Neural crest cell (in vitro differentiated cells): ENCODE measurements at regions not wholly inside any gene's neighbourhood (a gene's known extent, or its start where the extent isn't known, plus 50 kb on each side); places are given as distances from the start of the nearest gene placed in this dataset.

Experiments used
- DNase-seq: peaks from one replicate; pipeline ENCODE4 v3.0.0; 2021; ENCODE audit warnings: low read depth, mixed read lengths, low spot score
- H3K27ac Mint-ChIP-seq: one replicate; pipeline ENCODE4 v1.8.0; 2021; ENCODE audit warnings: mild to moderate bottlenecking, mixed read lengths; ENCODE audit not compliant: unreplicated experiment
- H3K27me3 Mint-ChIP-seq: 2 replicates; pipeline ENCODE4 v1.8.0; 2021; ENCODE audit warnings: low read depth, mild to moderate bottlenecking, mixed read lengths
- H3K36me3 Mint-ChIP-seq: 2 replicates; pipeline ENCODE4 v1.8.0; 2021; ENCODE audit warnings: low read depth, mild to moderate bottlenecking, mixed read lengths
- H3K4me1 Mint-ChIP-seq: 2 replicates; pipeline ENCODE4 v1.8.0; 2021; ENCODE audit warnings: mixed read lengths
- H3K4me3 Mint-ChIP-seq: one replicate; pipeline ENCODE4 v1.8.0; 2021; ENCODE audit warnings: mild to moderate bottlenecking, mixed read lengths
- H3K9me3 Mint-ChIP-seq: 2 replicates; pipeline ENCODE4 v1.8.0; 2021; ENCODE audit warnings: mixed read lengths
- TF ChIP-seq, protein P1 (sequence below): fragments of 200-600 bp; sonication (generic); conservative IDR thresholded peaks from 2 replicates; pipeline ENCODE4 v1.5.0; 2021; ENCODE audit warnings: antibody characterized with exemption, mild to moderate bottlenecking

DNA sequence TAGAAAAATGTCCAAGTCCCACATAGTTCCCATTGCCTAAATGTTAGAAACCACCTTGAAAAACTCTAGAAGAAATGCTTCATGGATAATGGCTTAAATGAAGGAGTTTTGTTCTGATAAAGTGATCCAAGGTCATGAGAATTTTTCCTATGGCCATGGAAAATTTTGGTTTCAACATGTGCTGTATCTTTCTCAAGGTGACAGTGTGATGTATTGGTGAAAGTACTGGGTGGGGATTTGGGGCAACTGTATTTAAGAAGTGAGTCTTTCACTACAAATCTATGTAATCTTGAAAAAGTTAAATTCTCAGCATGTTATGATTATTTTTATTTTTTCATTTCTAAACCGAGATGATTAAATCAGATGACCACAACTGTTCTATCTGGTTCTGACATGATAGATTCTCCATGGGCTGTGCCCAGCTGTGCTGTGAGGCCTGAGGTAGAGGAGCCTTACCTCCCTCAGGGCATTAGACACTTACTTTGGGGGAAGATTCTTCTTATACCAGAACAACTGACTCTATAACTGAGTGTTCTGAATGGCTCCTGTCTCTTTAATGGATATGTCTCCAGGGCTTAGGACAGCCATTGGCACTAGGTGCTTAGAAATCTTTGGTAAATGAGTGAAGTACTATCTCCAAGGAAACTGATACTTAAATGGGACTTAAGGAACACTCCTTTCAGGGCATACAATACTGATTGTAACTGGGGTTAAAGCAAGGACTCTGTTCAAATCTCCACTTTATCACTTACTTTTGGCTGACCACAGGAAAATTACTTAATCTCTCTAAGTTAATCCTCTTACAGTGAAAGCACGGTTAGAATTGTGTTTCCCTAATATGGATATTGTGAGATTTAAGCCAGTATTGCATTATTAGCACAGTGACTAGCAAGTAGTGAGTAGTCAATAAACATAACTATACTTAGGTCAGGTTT, 397.4 kb upstream of the MEF2C start:
- H3K27me3 Mint-ChIP-seq, result no peaks in the 10 kb centered on the region
- peaks cover 8% of the 10 kb centered on the region for H3K9me3 Mint-ChIP-seq
- H3K27ac Mint-ChIP-seq, result no peak overlapping the region
- H3K4me3 Mint-ChIP-seq, result no peak overlapping the region
- TF ChIP-seq, protein P1, sequence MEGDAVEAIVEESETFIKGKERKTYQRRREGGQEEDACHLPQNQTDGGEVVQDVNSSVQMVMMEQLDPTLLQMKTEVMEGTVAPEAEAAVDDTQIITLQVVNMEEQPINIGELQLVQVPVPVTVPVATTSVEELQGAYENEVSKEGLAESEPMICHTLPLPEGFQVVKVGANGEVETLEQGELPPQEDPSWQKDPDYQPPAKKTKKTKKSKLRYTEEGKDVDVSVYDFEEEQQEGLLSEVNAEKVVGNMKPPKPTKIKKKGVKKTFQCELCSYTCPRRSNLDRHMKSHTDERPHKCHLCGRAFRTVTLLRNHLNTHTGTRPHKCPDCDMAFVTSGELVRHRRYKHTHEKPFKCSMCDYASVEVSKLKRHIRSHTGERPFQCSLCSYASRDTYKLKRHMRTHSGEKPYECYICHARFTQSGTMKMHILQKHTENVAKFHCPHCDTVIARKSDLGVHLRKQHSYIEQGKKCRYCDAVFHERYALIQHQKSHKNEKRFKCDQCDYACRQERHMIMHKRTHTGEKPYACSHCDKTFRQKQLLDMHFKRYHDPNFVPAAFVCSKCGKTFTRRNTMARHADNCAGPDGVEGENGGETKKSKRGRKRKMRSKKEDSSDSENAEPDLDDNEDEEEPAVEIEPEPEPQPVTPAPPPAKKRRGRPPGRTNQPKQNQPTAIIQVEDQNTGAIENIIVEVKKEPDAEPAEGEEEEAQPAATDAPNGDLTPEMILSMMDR, result no peak
- peaks cover 6% of the 10 kb centered on the region for H3K4me1 Mint-ChIP-seq
- peaks cover 4% of the 10 kb centered on the region for H3K36me3 Mint-ChIP-seq
- no peak for DNase-seq

DNA sequence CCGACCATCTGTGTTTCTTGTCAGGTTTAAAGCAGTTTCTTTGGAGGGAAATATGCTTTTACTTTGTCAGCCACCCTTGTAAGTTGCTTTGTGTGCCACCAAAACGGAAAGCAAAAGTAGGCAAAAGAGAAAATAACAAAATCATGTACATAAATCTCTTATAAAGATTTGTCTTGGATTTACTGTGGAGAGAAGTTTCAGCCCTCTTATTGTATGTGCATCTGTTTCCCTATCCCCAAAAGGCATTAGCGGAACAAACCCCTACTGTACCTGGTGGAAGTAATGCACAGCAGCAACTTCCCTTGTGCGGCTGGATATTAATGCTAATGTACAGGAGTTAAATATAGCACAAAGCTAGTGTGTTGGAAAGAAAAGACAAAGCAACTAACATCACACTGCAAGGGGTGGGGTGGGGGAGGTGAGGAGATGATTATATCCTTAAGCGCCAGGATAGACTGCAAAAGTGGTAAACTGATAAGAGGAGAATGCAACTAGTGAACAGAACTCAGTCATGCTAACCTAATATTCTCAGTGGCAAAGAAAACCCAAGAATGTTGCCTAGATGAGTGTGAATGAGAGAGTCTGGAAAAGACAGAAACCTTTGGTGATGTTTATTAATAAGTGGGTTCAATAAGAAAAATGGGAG, 396.5 kb upstream of the MEF2C start:
- no peak for DNase-seq
- Mint-ChIP-seq H3K27ac (no peak overlapping the region), H3K9me3 (peaks cover 6% of the 10 kb centered on the region), H3K36me3 (peaks cover 4% of the 10 kb centered on the region), H3K27me3 (no peaks in the 10 kb centered on the region), H3K4me3 (no peak overlapping the region), H3K4me1 (peaks cover 12% of the 10 kb centered on the region)
- TF ChIP-seq, protein P1, result no peak

DNA sequence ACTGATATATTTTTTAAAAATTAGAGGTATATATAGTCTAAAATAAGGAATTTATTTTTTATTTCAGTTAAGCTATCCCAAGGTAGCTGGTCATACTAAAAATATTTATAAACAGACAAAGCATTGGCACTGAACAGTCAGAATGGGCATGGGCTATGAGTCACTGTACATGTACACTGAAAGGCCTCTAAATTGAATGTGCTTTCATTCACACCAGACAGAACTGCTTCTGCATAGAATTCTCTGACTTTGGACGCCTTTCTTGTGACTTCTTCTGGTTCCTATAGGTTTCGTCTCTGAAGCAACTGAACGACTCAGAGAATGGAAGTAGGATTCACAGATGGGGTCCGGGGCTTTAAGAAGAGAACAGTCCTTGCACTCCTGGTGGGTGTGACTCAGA, 394.8 kb upstream of the MEF2C start:
- Mint-ChIP-seq H3K4me3 (no peak overlapping the region), H3K9me3 (peaks cover 6% of the 10 kb centered on the region), H3K4me1 (peaks cover 12% of the 10 kb centered on the region), H3K36me3 (peaks cover 4% of the 10 kb centered on the region), H3K27me3 (no peaks in the 10 kb centered on the region), H3K27ac (no peak overlapping the region)
- TF ChIP-seq, protein P1, result no peak
- DNase-seq, result no peak

DNA sequence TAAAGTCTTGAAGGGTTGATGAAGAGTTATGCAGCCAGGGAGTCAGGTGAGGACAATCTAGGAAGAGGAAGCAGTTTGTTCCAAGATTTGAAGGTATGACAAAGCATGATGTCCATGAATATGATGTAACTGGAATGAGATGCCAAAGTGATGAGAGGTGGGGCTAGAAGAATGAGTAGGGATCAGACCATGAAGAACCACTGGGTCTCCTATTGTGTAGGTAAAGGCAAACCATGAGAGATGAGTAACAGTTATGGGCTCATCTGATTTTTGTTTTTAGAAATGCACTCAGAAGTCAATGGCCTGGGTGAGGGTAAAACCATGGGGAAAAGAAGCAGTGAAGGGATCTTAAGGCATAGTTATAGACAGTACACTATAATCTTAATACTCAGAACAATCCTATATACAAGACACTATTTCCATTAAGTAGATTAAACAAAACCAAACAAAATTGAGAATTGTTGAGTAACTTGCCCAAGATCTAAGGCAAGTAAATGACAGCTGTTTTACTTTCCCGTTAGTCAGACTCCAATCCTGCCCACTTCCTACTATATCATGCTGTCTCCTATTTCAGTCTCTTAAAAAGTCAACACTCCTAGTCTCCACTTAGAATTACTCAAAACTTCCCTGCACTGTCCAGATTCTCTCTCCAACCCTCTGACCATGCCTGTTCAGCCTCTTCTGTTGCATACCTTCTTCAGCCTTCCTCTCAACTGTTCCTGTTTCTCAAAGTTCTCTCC, 393.8 kb upstream of the MEF2C start:
- TF ChIP-seq, protein P1, result no peak
- peaks cover 4% of the 10 kb centered on the region for H3K36me3 Mint-ChIP-seq
- H3K4me1 Mint-ChIP-seq, result peaks cover 7% of the 10 kb centered on the region
- H3K27me3 Mint-ChIP-seq, result no peaks in the 10 kb centered on the region
- DNase-seq, result no peak
- no peak overlapping the region for H3K4me3 Mint-ChIP-seq
- no peak overlapping the region for H3K27ac Mint-ChIP-seq
- peaks cover 6% of the 10 kb centered on the region for H3K9me3 Mint-ChIP-seq

DNA sequence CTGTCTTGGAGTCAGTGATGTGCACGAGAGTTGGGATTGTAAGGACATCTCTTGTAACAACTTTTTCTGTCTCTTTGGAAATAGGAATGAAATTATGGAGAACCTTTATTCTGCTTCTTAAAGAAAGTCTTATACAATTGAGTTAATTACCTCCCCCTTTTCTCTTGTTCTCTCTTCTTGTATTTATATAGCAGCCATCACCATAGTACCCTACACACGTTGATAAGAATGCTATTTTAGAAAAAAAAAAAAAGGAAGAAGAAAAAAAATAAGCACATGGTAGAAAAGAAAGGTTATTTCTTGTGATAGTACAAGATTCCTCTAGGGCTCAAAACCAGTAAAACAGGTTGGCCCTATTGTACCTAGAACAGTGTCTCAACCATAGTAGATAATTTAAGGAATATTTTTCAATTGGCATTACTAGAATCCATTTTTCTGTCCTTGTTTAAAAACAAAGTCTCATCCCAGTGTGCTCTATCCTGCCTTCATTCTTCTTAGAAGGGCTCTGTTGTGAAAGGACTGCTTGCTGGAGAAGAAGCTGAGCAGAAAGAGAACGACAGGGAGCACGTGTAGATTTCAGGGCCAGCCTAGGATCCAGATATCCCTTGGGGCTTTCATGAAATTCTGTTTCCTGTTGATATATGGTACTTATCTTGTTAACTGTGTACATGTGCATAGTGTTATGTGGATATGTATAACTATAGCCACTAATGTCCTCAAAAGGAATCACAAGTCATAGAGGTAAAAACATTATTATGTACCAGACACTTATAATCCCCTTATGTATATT, 392.3 kb upstream of the MEF2C start:
- peaks cover 4% of the 10 kb centered on the region for H3K36me3 Mint-ChIP-seq
- no peaks in the 10 kb centered on the region for H3K27me3 Mint-ChIP-seq
- H3K9me3 Mint-ChIP-seq, result peaks cover 6% of the 10 kb centered on the region
- H3K4me3 Mint-ChIP-seq, result no peak overlapping the region
- no peak for DNase-seq
- peaks cover 5% of the 10 kb centered on the region for H3K4me1 Mint-ChIP-seq
- TF ChIP-seq, protein P1, result no peak
- no peak overlapping the region for H3K27ac Mint-ChIP-seq
